GM21423 (cell line): ENCODE measurements at regions not wholly inside any gene's neighbourhood (a gene's known extent, or its start where the extent isn't known, plus 50 kb on each side); places are given as distances from the start of the nearest gene placed in this dataset.
"Not testable (repeated sequence)": the region's sequence is repeated elsewhere in the genome, so short reads cannot be mapped to it uniquely, and the experiment has no call there.

Source experiments
- ATAC-seq: cut with Tn5 transposase; IDR thresholded peaks from one replicate; pipeline ENCODE4 v1.9.1; 2021; ENCODE audit warnings: mild to moderate bottlenecking, moderate library complexity; ENCODE audit not compliant: unreplicated experiment

- ATAC-seq = no peak
Observed at GRCh38 chr6:27096834-27097511, 150.5 kb upstream of the PRSS16 start.

- ATAC-seq = no peak
Observed at GRCh38 chr6:27098956-27099355, 148.5 kb upstream of the PRSS16 start.

DNA sequence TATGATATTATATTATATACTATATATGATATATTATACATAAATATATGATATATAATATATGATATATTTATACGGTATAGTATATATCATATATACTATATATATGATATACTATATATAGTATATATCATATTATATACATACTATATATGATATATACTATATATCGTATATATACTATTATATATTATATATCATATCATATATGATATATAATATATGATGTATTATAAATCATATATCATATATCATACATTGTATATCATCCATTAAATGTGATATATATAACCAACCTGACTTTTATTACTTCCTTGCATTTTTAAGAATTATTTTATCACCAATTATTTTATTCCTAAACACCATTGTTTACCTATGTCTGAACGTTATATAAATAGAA is 146.6 kb upstream of the PRSS16 start:
- no peak for ATAC-seq

DNA sequence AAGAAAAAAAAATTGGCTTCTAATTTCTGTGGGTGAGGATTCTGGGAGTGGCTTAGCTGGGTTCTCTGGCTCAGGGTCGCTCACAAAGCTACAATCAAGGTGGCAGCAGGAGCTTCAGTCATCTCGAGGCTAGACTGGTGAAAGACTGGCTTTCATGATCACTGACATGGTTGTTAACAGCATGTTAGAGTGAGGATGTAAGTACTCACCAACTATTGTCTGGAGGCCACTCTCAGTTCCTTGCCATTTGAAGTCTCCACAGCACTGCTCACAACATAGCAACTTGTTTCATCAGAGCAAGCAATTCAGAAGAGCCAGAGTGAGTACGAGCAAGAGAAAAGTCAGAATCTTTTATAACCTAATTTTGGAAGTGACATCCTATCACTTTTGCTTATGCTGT is 145.7 kb upstream of the PRSS16 start:
- no peak for ATAC-seq

DNA sequence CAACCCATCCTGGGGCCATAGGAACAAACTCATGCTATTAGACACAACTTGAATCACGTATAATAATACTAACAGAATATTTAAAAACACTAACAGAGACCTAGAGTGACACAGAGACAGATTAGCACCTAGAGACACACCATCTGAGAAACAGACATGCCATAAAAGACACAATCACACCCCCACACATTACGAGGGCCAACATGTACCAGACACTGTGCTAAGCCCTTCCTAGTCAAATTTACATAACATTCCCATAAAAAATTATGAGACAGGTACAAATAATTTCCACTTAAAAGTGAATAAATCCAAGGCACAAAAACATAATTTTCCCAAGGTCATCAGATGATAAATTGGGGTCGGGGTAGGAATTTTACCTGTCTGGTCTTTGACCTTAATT is 141.1 kb upstream of the PRSS16 start:
- ATAC-seq = no peak

- ATAC-seq = no peak
Observed at GRCh38 chr6:27111743-27112142, 135.8 kb upstream of the PRSS16 start.

- no peak for ATAC-seq
Observed at GRCh38 chr6:27112974-27113373, 134.5 kb upstream of the PRSS16 start.

- no peak for ATAC-seq
Observed at GRCh38 chr6:27119329-27119728, 128.2 kb upstream of the PRSS16 start.

GRCh38 chr6:27119761-27120160 is 127.7 kb upstream of the PRSS16 start:
- ATAC-seq = no peak

- no peak for ATAC-seq
Observed at GRCh38 chr6:27121640-27122039, 125.9 kb upstream of the PRSS16 start.

DNA sequence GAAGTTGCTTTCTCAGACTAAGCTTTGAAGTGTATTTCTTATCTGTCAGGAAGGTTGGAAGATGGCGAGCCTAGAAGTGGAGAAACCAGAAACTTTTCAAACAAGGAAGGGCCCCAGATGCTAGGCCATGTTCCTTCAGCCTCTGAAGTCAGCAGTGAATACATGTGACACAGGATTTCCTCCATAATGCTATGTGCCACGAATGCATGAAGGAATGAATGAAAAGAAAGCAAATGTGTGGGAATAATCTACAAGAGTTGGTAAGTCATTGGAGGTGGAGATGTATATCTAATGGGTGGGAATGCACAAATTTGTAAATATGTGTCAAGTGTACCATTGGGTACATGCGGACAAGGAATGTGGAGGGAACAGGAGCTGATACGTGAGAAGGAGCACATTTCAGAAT is 123.2 kb upstream of the PRSS16 start:
- ATAC-seq = no peak

GRCh38 chr6:27126046-27126814 is 121.3 kb upstream of the PRSS16 start:
- ATAC-seq = no peak

DNA sequence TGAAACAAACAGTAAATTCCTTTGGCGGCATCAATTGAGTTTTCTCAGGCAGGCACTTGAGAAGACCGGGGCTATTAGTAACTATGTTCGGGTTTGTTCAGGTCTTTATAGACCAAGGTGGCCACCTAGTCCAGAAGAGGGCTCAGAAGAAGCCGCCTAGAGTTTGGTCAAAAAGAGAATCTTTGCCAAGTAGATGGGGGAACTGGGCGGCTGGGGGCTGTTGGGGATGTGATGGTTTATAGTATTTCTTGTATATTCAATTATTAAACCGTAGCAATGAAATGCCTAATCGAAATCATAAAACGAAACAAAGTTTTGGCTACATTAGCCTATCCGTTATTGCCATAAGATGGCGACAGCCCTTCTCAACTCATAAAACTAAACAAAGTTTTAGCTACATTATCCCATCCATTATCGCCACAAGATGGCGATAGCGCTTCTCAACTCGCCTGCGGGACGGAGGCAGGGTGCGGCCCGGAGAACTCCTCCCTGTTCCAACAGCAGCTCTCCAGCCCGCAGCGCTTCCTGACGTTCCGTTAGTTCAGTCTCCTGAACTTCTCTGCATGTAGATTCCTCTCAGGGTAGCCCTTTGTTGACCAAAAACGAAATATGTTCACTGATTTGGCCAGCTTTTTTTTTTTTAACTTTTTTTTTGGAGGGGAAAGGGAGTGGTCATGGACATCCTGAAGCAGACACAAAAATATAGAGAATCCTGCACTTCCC is 120.5 kb upstream of the PRSS16 start:
- peak; percentile 56 for ATAC-seq

DNA sequence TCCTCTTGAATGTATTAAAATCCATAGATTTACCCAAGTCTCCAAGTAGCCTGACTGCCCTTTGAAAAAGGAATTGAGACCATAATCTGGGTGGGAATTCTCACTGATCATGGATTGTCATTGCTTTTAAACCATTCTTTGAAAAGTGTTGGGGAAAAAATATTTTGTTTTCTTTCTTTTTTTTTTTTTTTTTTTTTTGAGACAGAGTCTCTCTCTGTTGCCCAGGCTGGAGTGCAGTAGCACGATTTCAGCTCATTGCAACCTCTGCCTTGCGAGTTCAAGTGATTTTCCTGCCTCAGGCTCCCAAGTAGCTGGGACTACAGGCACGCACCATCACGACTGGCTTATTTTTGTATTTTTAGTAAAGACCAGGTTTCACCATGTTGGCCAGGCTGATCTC is 119.6 kb upstream of the PRSS16 start:
- ATAC-seq = not testable (repeated sequence)

GRCh38 chr6:27128311-27129094 is 119.0 kb upstream of the PRSS16 start:
- no peak for ATAC-seq

- no peak for ATAC-seq
Observed at GRCh38 chr6:27129095-27129815, 118.2 kb upstream of the PRSS16 start.

DNA sequence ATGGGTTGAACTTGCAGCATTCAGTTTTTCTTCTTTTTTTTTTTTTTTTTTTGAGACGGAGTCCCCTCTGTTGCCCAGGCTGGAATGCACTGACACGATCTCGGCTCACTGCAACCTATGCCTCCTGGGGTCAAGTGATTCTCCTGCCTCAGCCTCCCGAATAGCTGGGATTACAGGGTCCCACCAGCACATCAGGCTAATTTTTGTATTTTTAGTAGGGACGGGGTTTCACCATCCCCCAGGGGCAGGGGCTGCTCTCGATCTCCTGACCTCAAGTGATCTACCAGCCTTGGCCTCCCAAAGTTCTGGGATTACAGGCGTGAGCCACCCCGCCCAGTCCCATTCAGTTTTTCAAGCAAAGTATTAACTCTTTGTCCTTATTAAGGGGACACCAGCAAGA is 117.6 kb upstream of the PRSS16 start:
- no peak for ATAC-seq

DNA sequence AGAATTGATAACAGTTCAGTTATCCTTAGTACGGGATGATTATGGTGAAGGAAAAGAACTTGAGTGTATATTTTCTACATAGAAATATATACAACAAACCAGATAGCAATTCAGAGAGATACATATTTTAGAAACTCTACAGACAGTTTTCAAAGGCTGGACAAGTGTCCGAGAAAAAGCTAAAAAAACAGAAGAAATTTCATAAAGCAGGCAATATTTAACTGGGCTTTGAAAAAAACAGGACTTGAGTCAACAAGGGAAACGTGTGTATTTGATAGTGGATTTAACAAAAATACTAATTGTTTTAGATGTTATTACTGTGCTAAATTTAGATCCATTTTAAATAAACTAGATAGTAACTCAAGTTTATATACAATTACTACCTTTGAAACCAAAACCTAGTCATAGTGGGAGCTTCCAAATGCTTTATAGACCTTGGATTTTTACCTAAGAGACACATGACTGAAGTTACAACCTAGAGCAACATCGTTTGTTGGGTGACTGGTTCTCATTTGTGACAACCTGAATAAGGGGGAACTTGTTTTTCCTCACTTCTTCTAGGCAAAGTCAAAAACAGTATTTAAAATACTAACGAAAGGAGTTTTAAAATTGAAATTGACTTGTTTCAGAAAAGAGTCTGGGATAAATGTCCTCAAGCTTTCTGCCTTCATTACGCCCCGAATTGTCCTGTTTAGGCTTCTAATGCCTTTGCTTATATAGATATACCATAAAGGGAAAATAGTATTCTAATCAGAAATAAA is 116.7 kb upstream of the PRSS16 start:
- no peak for ATAC-seq

DNA sequence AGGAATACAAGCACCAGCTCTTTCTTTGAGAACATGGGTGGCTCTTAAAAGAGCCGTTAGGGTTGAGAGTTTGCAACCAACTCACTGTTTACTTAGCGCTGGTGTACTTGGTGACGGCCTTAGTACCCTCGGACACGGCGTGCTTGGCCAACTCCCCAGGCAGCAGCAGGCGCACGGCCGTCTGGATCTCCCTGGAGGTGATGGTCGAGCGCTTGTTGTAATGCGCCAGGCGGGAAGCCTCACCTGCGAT is 115.3 kb upstream of the PRSS16 start:
- ATAC-seq = peak; percentile 1
